ENCODE measurements at regions not wholly inside any gene's neighbourhood (a gene's known extent, or its start where the extent isn't known, plus 50 kb on each side); places are given as distances from the start of the nearest gene placed in this dataset.

- no peaks in the 10 kb centered on the region for H3K27me3 Mint-ChIP-seq (ENCODE audit: low read depth in 3 of 3)
- no peaks in the 10 kb centered on the region for H3K4me1 Mint-ChIP-seq
- no peak overlapping the region for H3K27ac Mint-ChIP-seq
- H3K4me3 Mint-ChIP-seq = no peak overlapping the region
- peaks cover 0 to 11% (median 3%) of the 10 kb centered on the region in 6 donors for H3K9me3 Mint-ChIP-seq
- no peaks in the 10 kb centered on the region for H3K36me3 Mint-ChIP-seq
- no peak for DNase-seq
These were observed 51.1 kb upstream of the CTNND2 start for GRCh38 chr5:11955331-11955730.
